A673 (cell line): ENCODE measurements at regions not wholly inside any gene's neighbourhood (a gene's known extent, or its start where the extent isn't known, plus 50 kb on each side); places are given as distances from the start of the nearest gene placed in this dataset.

ENCODE experiments used
- BruUV-seq: library from RNA; stranded (reverse); fragments of 400-500 nt; replicated peaks from 2 replicates; lab custom pipeline; 2021; lab: Mats Ljungman, UMichigan
- CTCF ChIA-PET: fragments of 300-600 bp; sonication (Branson Sonifier 250); formaldehyde crosslinking; loops from one replicate; lab custom pipeline; 2022; ENCODE audit warnings: antibody characterized with exemption; lab: Charles Lee
- POLR2A ChIA-PET: fragments of 300-600 bp; sonication (Branson Sonifier 250); formaldehyde crosslinking; loops from one replicate; lab custom pipeline; 2022; ENCODE audit warnings: antibody characterized with exemption; ENCODE audit not compliant: low non-redundant PET; lab: Charles Lee
- DNase-seq: peaks from one replicate; pipeline ENCODE4 v3.0.0-alpha.2; 2015; ENCODE audit warnings: low spot score
- H3K27ac ChIP-seq: fragments of 200-600 bp; sonication (generic); 2 replicates; pipeline ENCODE4 v1.5.1; 2016; ENCODE audit warnings: mixed run types, low read depth, mild to moderate bottlenecking, mixed read lengths, antibody characterized with exemption, low read length; ENCODE audit not compliant: poor library complexity, severe bottlenecking
- H3K27me3 ChIP-seq: fragments of 200-600 bp; sonication (generic); replicated peaks from 2 replicates; pipeline ENCODE4 v1.6.1; 2017; ENCODE audit warnings: mixed run types, low read depth, mild to moderate bottlenecking, mixed read lengths, antibody characterized with exemption, low read length; ENCODE audit not compliant: insufficient read depth, poor library complexity
- H3K36me3 ChIP-seq: fragments of 200-600 bp; sonication (generic); 2 replicates; pipeline ENCODE4 v1.6.1; 2016; ENCODE audit warnings: mixed run types, mild to moderate bottlenecking, mixed read lengths, antibody characterized with exemption, low read length; ENCODE audit not compliant: insufficient read depth, poor library complexity, severe bottlenecking
- H3K4me1 ChIP-seq: fragments of 200-600 bp; sonication (generic); 2 replicates; pipeline ENCODE4 v1.6.1; 2017; ENCODE audit warnings: mixed run types, mild to moderate bottlenecking, mixed read lengths, antibody characterized with exemption, low read length; ENCODE audit not compliant: insufficient read depth, poor library complexity, severe bottlenecking
- H3K4me3 ChIP-seq: fragments of 200-600 bp; sonication (generic); 2 replicates; pipeline ENCODE4 v1.5.1; 2016; ENCODE audit warnings: low read depth, mixed run types, mild to moderate bottlenecking, mixed read lengths, low read length; ENCODE audit not compliant: poor library complexity, severe bottlenecking
- H3K9me3 ChIP-seq: fragments of 200-600 bp; sonication (generic); 2 replicates; pipeline ENCODE4 v1.6.1; 2016; ENCODE audit warnings: mixed run types, low read depth, mild to moderate bottlenecking, mixed read lengths, antibody characterized with exemption, low read length; ENCODE audit not compliant: poor library complexity, severe bottlenecking
- CTCF ChIP-seq: fragments of 300-800, 200-600 bp; sonication (generic); conservative IDR thresholded peaks from 2 replicates; pipeline ENCODE4 v1.5.1; 2017; ENCODE audit warnings: low read depth, mild to moderate bottlenecking, antibody characterized with exemption, low read length, moderate library complexity, mixed read lengths
- EZH2 ChIP-seq: fragments of 200-600 bp; sonication (generic); IDR thresholded peaks from 2 replicates; pipeline ENCODE4 v1.6.1; 2017; ENCODE audit warnings: borderline replicate concordance, low read depth, mild to moderate bottlenecking, mixed read lengths, antibody characterized with exemption, low read length; ENCODE audit not compliant: poor library complexity, severe bottlenecking
- intact Hi-C: fragments of 100-400 bp; cut with micrococcal nuclease; formaldehyde crosslinking; loops from one replicate; pipeline ENCODE4 v1.10.0; 2022; ENCODE audit not compliant: unreplicated experiment

- POLR2A ChIA-PET = no interaction called here
- Histone ChIP-seq H3K9me3 (no peaks in the 10 kb centered on the region), H3K27me3 (peaks cover 32% of the 10 kb centered on the region), H3K4me3 (no peak overlapping the region), H3K27ac (no peak overlapping the region), H3K36me3 (no peaks in the 10 kb centered on the region), H3K4me1 (no peaks in the 10 kb centered on the region)
- no peak for TF ChIP-seq EZH2
- no peak for TF ChIP-seq CTCF
- BruUV-seq = no TSS peak
- no peak for DNase-seq
- intact Hi-C loops = no loop called here
- CTCF ChIA-PET = no interaction called here
Measured at GRCh38 chr2:238666543-238666942, 181.3 kb upstream of the TWIST2 start.

DNA sequence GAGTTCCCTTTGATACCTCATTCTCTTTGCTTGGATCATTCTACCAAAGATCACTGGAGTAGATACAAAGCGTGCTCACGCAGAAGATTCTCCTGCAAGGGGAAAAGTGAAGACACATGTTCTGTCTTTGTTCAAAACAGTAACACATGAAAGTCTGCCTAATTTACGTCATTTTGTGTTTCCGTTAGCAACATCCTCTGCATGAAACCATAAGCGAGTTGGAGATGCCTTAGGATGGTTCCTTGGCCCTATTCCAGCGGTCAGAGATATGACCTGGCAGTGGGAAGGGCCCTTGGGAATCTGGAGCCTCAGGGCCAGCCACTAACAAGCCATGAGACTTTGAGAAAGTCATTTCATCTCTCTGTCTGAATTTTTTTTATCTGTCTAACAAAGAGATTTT lies 180.9 kb upstream of the TWIST2 start:
- ChIA-PET CTCF (no interaction called here), POLR2A (no interaction called here)
- Histone ChIP-seq H3K4me1 (no peaks in the 10 kb centered on the region), H3K27ac (no peak overlapping the region), H3K9me3 (no peaks in the 10 kb centered on the region), H3K4me3 (no peak overlapping the region), H3K36me3 (no peaks in the 10 kb centered on the region), H3K27me3 (peaks cover 32% of the 10 kb centered on the region)
- TF ChIP-seq EZH2 (no peak), CTCF (no peak)
- intact Hi-C loops = no loop called here
- DNase-seq = no peak
- no TSS peak for BruUV-seq

GRCh38 chr2:238667639-238668038 lies 180.2 kb upstream of the TWIST2 start:
- H3K4me3 ChIP-seq = no peak overlapping the region
- POLR2A ChIA-PET = no interaction called here
- intact Hi-C loops = no loop called here
- no peaks in the 10 kb centered on the region for H3K36me3 ChIP-seq
- no peaks in the 10 kb centered on the region for H3K4me1 ChIP-seq
- DNase-seq = no peak
- TF ChIP-seq CTCF (no peak), EZH2 (no peak)
- CTCF ChIA-PET = no interaction called here
- H3K27ac ChIP-seq = no peak overlapping the region
- peaks cover 35% of the 10 kb centered on the region for H3K27me3 ChIP-seq
- no peaks in the 10 kb centered on the region for H3K9me3 ChIP-seq
- no TSS peak for BruUV-seq
